Heart right ventricle (tissue), 16 donors: ENCODE measurements at regions not wholly inside any gene's neighbourhood (a gene's known extent, or its start where the extent isn't known, plus 50 kb on each side); places are given as distances from the start of the nearest gene placed in this dataset.

Experiments
- ATAC-seq, 8 donors: fragments of 200-7000 bp; cut with Tn5 transposase; one replicate each; pipeline ENCODE4 v1.9.1; 2020; ENCODE audit warnings: mild to moderate bottlenecking in 8 of 8, moderate library complexity in 8 of 8, moderate number of reproducible peaks in 1 of 8
- DNase-seq, 2 donors: peaks; one replicate each; pipeline ENCODE4 v3.0.0-alpha.2; 2020
- H3K27ac ChIP-seq, 10 donors: fragments of 200-600 bp; sonication (generic) in 2 of 10; one replicate each; pipeline versions ENCODE4 v1.5.0 to v1.8.0; 2020 to 2022; ENCODE audit warnings: mild to moderate bottlenecking in 3 of 10
- H3K27me3 ChIP-seq, 7 donors: fragments of 200-600 bp; one replicate each; pipeline ENCODE4 v1.8.0; 2021 to 2022; ENCODE audit warnings: mild to moderate bottlenecking in 2 of 7
- H3K36me3 ChIP-seq, 9 donors: fragments of 200-600 bp; sonication (generic) in 1 of 9; one replicate each; pipeline versions ENCODE4 v1.5.0 to v1.8.0; 2020 to 2022; ENCODE audit warnings: mild to moderate bottlenecking in 2 of 9
- H3K4me1 ChIP-seq, 9 donors: fragments of 200-600 bp; sonication (generic) in 1 of 9; one replicate each; pipeline versions ENCODE4 v1.5.0 to v1.8.0; 2020 to 2022; ENCODE audit warnings: mild to moderate bottlenecking in 4 of 9
- H3K4me3 ChIP-seq, 10 donors: fragments of 200-600 bp; sonication (generic) in 2 of 10; one replicate each; pipeline versions ENCODE4 v1.5.0 to v1.8.0; 2020 to 2022; ENCODE audit warnings: mild to moderate bottlenecking in 7 of 10, moderate library complexity in 2 of 10
- H3K9me3 ChIP-seq, 11 donors: fragments of 200-600 bp in 10 of 11; sonication (generic) in 2 of 11; one replicate each; pipeline versions ENCODE4 v1.5.0 to v1.8.0; 2013 to 2022; ENCODE audit warnings: mild to moderate bottlenecking in 2 of 11, control low read depth in 1 of 11, moderate library complexity in 1 of 11
- WGBS, 2 donors: extraction: QIAGEN DNeasy Blood & Tissue Kit; methylation state at CpG; one replicate each; pipeline ENCODE4 v1.1.7; 2013; ENCODE audit warnings: inconsistent platforms in 1 of 2; 5-methylcytosine and 5-hydroxymethylcytosine counted together
- intact Hi-C, 10 donors: fragments of 100-400 bp; cut with DNase I; formaldehyde crosslinking; loops; one replicate each; pipeline versions ENCODE4 v1.11.1 to v1.14.2; 2022
- TF ChIP-seq, protein P1 (sequence below), 9 donors: fragments of 200-600 bp; sonication (generic) in 2 of 9; IDR thresholded peaks; one replicate each; pipeline versions ENCODE4 v1.5.0 to v1.8.0; 2021 to 2022; ENCODE audit warnings: antibody characterized with exemption in 9 of 9, mild to moderate bottlenecking in 5 of 9, moderate library complexity in 1 of 9
- donor health status: Arrhythmogenic right ventricular cardiomyopathy.
- donor health status: ischemic (EF 13 %, LVEDD 7.1; RV severe dilation, severe dysfunction).
- donor health status: healthy with polysubstance abuse.
- donor health status: DM: no; HTN: yes; CAD: no.
- donor health status: DM: no; HTN: no; CAD: no.
- donor health status: ischemic (EF 25% LVEDD 6.9; RV normal size, moderate dysfunction).
- donor health status: ischemic (EF 25% LVEDD 5.7; RV mildly dilated, moderate dysfunction).
- donor health status: healthy.
- donor health status: DM: yes; HTN: yes; CAD: no.
- donor health status: Ischemic cardiomyopathy.
- donor health status: ischemic (EF 35%, LVEDD 5.7; RV mildly dilated, moderate dysfunction).
- donor health status: nonischemic (EF 11% LVEDD 7.7; RV severe dilation, severe dysfunction).
- donor health status: DM: yes; HTN: yes; CAD: no.
- donor health status: PGD.
- donor health status: ischemic (EF 29% LVEDD 5.4; RV normal size, mild dysfunction).
- donor health status: nonischemic (EF 23%, LVEDD 6.1; RV moderate dilation, normal function).

DNA sequence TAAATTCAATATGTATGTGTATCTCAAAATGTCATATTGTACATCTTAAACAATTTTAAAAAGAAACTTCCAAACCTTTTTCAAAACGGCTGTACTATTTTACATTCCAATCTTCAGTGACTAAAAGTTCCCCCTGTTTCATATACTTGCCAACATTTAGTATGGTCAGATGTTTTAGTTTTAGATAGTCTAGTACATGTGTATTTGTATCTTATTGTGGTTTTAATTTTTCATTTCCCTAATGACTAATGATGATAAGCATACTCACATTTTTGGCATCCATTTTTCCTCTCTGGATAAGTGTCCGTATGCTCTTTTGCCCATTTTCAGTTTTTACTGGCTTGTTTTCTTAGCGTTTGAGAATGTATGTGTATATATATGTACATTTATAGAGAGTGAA, 212.2 kb upstream of the MAGEB18 start:
- Histone ChIP-seq H3K36me3 (no peaks in the 10 kb centered on the region), H3K9me3 (no peaks in the 10 kb centered on the region), H3K4me1 (no peaks in the 10 kb centered on the region), H3K27me3 (no peaks in the 10 kb centered on the region), H3K27ac (no peak overlapping the region), H3K4me3 (no peak overlapping the region)
- no peak for DNase-seq
- WGBS, 2 donors = 66 to 72% methylated on average over 3 of the region's 3 CpGs
- no peak for ATAC-seq
- intact Hi-C loops = no loop called here
- TF ChIP-seq, protein P1, sequence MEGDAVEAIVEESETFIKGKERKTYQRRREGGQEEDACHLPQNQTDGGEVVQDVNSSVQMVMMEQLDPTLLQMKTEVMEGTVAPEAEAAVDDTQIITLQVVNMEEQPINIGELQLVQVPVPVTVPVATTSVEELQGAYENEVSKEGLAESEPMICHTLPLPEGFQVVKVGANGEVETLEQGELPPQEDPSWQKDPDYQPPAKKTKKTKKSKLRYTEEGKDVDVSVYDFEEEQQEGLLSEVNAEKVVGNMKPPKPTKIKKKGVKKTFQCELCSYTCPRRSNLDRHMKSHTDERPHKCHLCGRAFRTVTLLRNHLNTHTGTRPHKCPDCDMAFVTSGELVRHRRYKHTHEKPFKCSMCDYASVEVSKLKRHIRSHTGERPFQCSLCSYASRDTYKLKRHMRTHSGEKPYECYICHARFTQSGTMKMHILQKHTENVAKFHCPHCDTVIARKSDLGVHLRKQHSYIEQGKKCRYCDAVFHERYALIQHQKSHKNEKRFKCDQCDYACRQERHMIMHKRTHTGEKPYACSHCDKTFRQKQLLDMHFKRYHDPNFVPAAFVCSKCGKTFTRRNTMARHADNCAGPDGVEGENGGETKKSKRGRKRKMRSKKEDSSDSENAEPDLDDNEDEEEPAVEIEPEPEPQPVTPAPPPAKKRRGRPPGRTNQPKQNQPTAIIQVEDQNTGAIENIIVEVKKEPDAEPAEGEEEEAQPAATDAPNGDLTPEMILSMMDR (IDR thresholded peaks at IDR 0.05) = no peak

DNA sequence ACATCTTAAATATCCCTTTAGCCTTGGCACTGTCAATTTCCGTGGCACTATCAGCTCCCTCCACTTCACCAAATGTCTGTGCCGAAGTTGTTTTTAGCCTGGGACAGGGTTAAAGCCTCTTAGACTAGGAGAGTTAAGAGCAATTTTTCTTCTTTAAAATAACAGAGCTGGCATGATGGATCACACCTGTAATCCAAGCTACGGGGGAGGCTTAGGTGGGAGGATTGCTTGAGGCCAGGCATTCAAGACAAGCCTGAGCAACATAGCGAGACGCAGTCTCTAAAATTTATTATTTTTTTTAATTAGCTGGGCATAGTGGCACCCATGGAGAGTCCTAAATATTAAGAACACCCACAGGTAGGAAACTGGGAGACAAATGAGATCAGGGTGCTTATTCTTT, 209.8 kb upstream of the MAGEB18 start:
- H3K9me3 ChIP-seq = no peaks in the 10 kb centered on the region
- WGBS, 2 donors = 57 to 91% methylated on average over 5 of the region's 5 CpGs
- no peak for DNase-seq
- H3K4me1 ChIP-seq = no peaks in the 10 kb centered on the region
- intact Hi-C loops = no loop called here
- ATAC-seq = no peak
- no peaks in the 10 kb centered on the region for H3K27me3 ChIP-seq
- no peaks in the 10 kb centered on the region for H3K36me3 ChIP-seq
- H3K27ac ChIP-seq = no peak overlapping the region
- TF ChIP-seq, protein P1 (IDR thresholded peaks at IDR 0.05) = no peak
- H3K4me3 ChIP-seq = no peak overlapping the region

DNA sequence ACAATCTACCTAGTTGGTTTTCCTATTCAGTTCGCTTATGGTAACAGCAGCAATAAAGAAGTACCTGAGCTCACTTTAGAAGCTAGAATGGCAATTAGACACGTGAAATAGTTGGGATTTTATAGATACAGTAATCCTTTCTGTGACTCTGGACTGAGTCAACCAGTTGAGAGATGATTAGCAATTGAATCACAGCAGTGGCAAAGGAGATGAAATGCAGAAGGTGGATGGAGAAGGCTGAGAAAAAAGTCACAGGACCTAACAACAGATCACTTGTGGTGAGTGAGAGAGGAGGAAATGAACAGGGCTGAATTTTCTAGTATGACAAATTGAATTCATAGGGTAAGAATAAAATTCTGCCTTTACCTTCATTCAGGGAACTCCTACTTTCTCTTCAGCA, 197.1 kb upstream of the MAGEB18 start:
- intact Hi-C loops = no loop called here
- Histone ChIP-seq H3K36me3 (no peaks in the 10 kb centered on the region), H3K4me3 (no peak overlapping the region), H3K27ac (no peak overlapping the region), H3K4me1 (no peaks in the 10 kb centered on the region), H3K9me3 (peaks cover 0 to 16% (median 0%) of the 10 kb centered on the region in 11 donors), H3K27me3 (no peaks in the 10 kb centered on the region)
- no peak for DNase-seq
- 45 to 61% methylated on average over 2 of the region's 2 CpGs for WGBS, 2 donors
- ATAC-seq = no peak
- TF ChIP-seq, protein P1 (IDR thresholded peaks at IDR 0.05) = no peak

DNA sequence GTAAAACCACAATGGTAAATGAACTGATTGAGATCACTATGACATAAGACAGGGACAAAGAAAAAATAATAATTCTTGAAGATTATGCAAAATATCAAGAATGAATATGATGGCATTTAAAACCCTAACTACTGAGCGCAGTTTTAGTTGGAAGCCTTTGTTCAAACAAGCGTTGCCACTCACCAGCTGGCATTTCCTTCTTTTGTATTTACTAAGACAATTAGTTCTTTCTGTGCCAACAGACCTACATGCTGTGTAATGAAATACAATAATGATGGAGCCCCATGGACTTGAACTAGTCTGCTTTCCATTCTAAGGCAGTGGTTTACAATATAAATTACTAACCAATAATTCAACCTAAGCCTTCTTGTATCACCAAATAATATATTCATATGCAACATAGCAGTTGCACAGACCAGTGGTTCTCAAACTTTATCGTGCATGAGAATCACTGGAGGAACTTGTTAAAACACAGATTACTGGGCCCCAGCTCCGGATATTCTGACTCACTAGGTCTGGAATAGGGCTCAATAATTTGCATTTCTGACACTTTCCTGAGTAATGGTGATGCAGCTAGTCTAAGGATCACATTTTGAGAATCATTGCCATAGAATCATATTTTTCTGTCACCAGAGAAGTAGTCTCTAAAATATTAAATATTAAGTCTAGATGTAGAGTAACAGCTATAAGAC, 196.4 kb upstream of the MAGEB18 start:
- Histone ChIP-seq H3K9me3 (peaks cover 0 to 22% (median 0%) of the 10 kb centered on the region in 11 donors), H3K27me3 (no peaks in the 10 kb centered on the region), H3K36me3 (no peaks in the 10 kb centered on the region), H3K4me3 (no peak overlapping the region), H3K4me1 (no peaks in the 10 kb centered on the region), H3K27ac (no peak overlapping the region)
- 75 to 85% methylated on average over 4 of the region's 4 CpGs for WGBS, 2 donors
- ATAC-seq (no peak), DNase-seq (no peak)
- intact Hi-C loops = no loop called here
- TF ChIP-seq, protein P1 (IDR thresholded peaks at IDR 0.05) = no peak
